OCI-LY7 (cell line): ENCODE measurements at regions not wholly inside any gene's neighbourhood (a gene's known extent, or its start where the extent isn't known, plus 50 kb on each side); places are given as distances from the start of the nearest gene placed in this dataset.
"Not testable (repeated sequence)": the region's sequence is repeated elsewhere in the genome, so short reads cannot be mapped to it uniquely, and the experiment has no call there.

Experiments
- BruUV-seq: library from RNA; stranded (reverse); fragments of 400-500 nt; replicated peaks from 2 replicates; lab custom pipeline; 2021; lab: Mats Ljungman, UMichigan
- CTCF ChIA-PET: fragments of 300-600 bp; sonication (Branson Sonifier 250); formaldehyde crosslinking; loops from one replicate; lab custom pipeline; 2022; ENCODE audit warnings: antibody characterized with exemption; ENCODE audit not compliant: unreplicated experiment; lab: Charles Lee
- POLR2A ChIA-PET: fragments of 300-600 bp; sonication (Branson Sonifier 250); formaldehyde crosslinking; loops from one replicate; lab custom pipeline; 2022; ENCODE audit warnings: antibody characterized with exemption; lab: Charles Lee
- DNase-seq: peaks from one replicate; pipeline ENCODE4 v3.0.0-alpha.2; 2015; ENCODE audit warnings: low spot score
- H2AFZ ChIP-seq: fragments of 200-600 bp; sonication (generic), shearing (Covaris generic); 2 replicates; pipeline ENCODE4 v1.6.1; 2014; ENCODE audit warnings: mild to moderate bottlenecking, antibody characterized with exemption, low read length, moderate library complexity
- H3K27ac ChIP-seq: fragments of 200-600 bp; sonication (generic); 2 replicates; pipeline ENCODE4 v1.5.1; 2014; ENCODE audit warnings: mixed run types, low read depth, mild to moderate bottlenecking, moderate library complexity, low read length, inconsistent platforms; ENCODE audit not compliant: poor library complexity, severe bottlenecking
- H3K36me3 ChIP-seq: fragments of 200-600 bp; sonication (generic); 2 replicates; pipeline ENCODE4 v1.6.1; 2014; ENCODE audit warnings: mild to moderate bottlenecking, antibody characterized with exemption, low read length, moderate library complexity, mixed read lengths; ENCODE audit not compliant: insufficient read depth
- H3K4me1 ChIP-seq: fragments of 200-600 bp; sonication (generic); 2 replicates; pipeline ENCODE4 v1.5.1; 2014; ENCODE audit warnings: mild to moderate bottlenecking, low read length; ENCODE audit not compliant: insufficient read depth, poor library complexity, severe bottlenecking
- H3K4me2 ChIP-seq: fragments of 200-600 bp; sonication (generic); 2 replicates; pipeline ENCODE4 v1.6.1; 2014; ENCODE audit warnings: mild to moderate bottlenecking, low read length
- H3K4me3 ChIP-seq: fragments of 200-600 bp; sonication (generic); 2 replicates; pipeline ENCODE4 v1.5.1; 2014; ENCODE audit warnings: mild to moderate bottlenecking, low read depth, low read length; ENCODE audit not compliant: poor library complexity, severe bottlenecking
- H3K79me2 ChIP-seq: fragments of 200-600 bp; sonication (generic); 2 replicates; pipeline ENCODE4 v1.6.1; 2016; ENCODE audit warnings: low read depth, mild to moderate bottlenecking, low read length, moderate library complexity, mixed read lengths; ENCODE audit not compliant: insufficient read depth
- H3K9me2 ChIP-seq: fragments of 200-600 bp; sonication (generic); 2 replicates; pipeline ENCODE4 v1.6.1; 2016; ENCODE audit warnings: mild to moderate bottlenecking, low read length, mixed read lengths; ENCODE audit not compliant: insufficient read depth
- H3K9me3 ChIP-seq: fragments of 200-600 bp; sonication (generic); 2 replicates; pipeline ENCODE4 v1.6.1; 2014; ENCODE audit warnings: mild to moderate bottlenecking, mixed run types, low read length, mixed read lengths
- H4K20me1 ChIP-seq: fragments of 200-600 bp; sonication (generic); 2 replicates; pipeline ENCODE4 v1.6.1; 2014; ENCODE audit warnings: mild to moderate bottlenecking, antibody characterized with exemption, low read length, moderate library complexity, mixed read lengths; ENCODE audit not compliant: insufficient read depth
- CTCF ChIP-seq: fragments of 200-600 bp; sonication (generic); conservative IDR thresholded peaks from 2 replicates; pipeline ENCODE4 v1.5.1; 2014; ENCODE audit warnings: mild to moderate bottlenecking, antibody characterized with exemption, low read length, moderate library complexity, mixed read lengths
- EZH2phosphoT487 ChIP-seq: fragments of 200-600 bp; sonication (generic); IDR thresholded peaks from 2 replicates; pipeline ENCODE4 v1.6.1; 2018; ENCODE audit warnings: low read depth, borderline replicate concordance, mild to moderate bottlenecking, mixed run types, antibody characterized with exemption, low read length, moderate library complexity, mixed read lengths
- intact Hi-C: fragments of 100-400 bp; cut with micrococcal nuclease; formaldehyde crosslinking; loops from one replicate; pipeline ENCODE4 v1.10.0; 2022; ENCODE audit not compliant: unreplicated experiment

- no peak for DNase-seq
- no peaks in the 10 kb centered on the region for H3K9me2 ChIP-seq
- no TSS peak for BruUV-seq
- H3K4me2 ChIP-seq = no peak overlapping the region
- TF ChIP-seq EZH2phosphoT487 (no peak), CTCF (no peak)
- H3K4me3 ChIP-seq = no peak overlapping the region
- no peaks in the 10 kb centered on the region for H3K36me3 ChIP-seq
- H4K20me1 ChIP-seq = no peaks in the 10 kb centered on the region
- no peak overlapping the region for H2AFZ ChIP-seq
- no peaks in the 10 kb centered on the region for H3K4me1 ChIP-seq
- no peak overlapping the region for H3K27ac ChIP-seq
- H3K79me2 ChIP-seq = no peaks in the 10 kb centered on the region
- H3K9me3 ChIP-seq = no peaks in the 10 kb centered on the region
- CTCF ChIA-PET = no interaction called here
- intact Hi-C loops = no loop called here
- POLR2A ChIA-PET = interaction anchor here (0.6 kb wide), 1 partner anchor 37 kb away, joined by 3 read pairs; no protein-coding TSS in a partner anchor
Observed at GRCh38 chr2:118576109-118576855, 271.2 kb downstream of the EN1 start.

- H4K20me1 ChIP-seq, H3K27ac ChIP-seq, H3K9me2 ChIP-seq, H3K4me2 ChIP-seq, H3K4me3 ChIP-seq, H3K4me1 ChIP-seq, H3K9me3 ChIP-seq, H3K79me2 ChIP-seq, H3K36me3 ChIP-seq, CTCF ChIA-PET, H2AFZ ChIP-seq, BruUV-seq, intact Hi-C loops, POLR2A ChIA-PET, DNase-seq: not testable (repeated sequence)
Observed at GRCh38 chr2:118572380-118572779, 275.1 kb downstream of the EN1 start.

GRCh38 chr2:118569876-118570535 lies 277.4 kb downstream of the EN1 start:
- no peak overlapping the region for H3K27ac ChIP-seq
- no TSS peak for BruUV-seq
- no peaks in the 10 kb centered on the region for H3K79me2 ChIP-seq
- H3K4me2 ChIP-seq = no peak overlapping the region
- H2AFZ ChIP-seq = no peak overlapping the region
- ChIA-PET CTCF (no interaction called here), POLR2A (no interaction called here)
- no peak for DNase-seq
- H3K4me3 ChIP-seq = no peak overlapping the region
- no peaks in the 10 kb centered on the region for H3K9me3 ChIP-seq
- intact Hi-C loops = no loop called here
- H3K36me3 ChIP-seq = no peaks in the 10 kb centered on the region
- H4K20me1 ChIP-seq = no peaks in the 10 kb centered on the region
- TF ChIP-seq EZH2phosphoT487 = no peak
- TF ChIP-seq CTCF = no peak
- H3K9me2 ChIP-seq = no peaks in the 10 kb centered on the region
- no peaks in the 10 kb centered on the region for H3K4me1 ChIP-seq
